HepG2 (cell line): ENCODE measurements at regions not wholly inside any gene's neighbourhood (a gene's known extent, or its start where the extent isn't known, plus 50 kb on each side); places are given as distances from the start of the nearest gene placed in this dataset.

Source experiments
- CTCF ChIP-seq: sonication (generic); formaldehyde crosslinking; IDR thresholded peaks from 2 replicates; pipeline ENCODE4 v1.5.0; 2020; ENCODE audit warnings: mild to moderate bottlenecking, missing genetic modification reagents, moderate library complexity
- GPBP1L1 ChIP-seq: sonication (generic); formaldehyde crosslinking; IDR thresholded peaks from 2 replicates; pipeline ENCODE4 v1.5.0; 2020; ENCODE audit warnings: mild to moderate bottlenecking, missing genetic modification reagents
- NFKBIZ ChIP-seq: IDR thresholded peaks from 2 replicates; pipeline ENCODE4 v1.6.1; 2018; ENCODE audit warnings: missing genetic modification reagents, missing compliant biosample characterization
- TFE3 ChIP-seq: IDR thresholded peaks from 2 replicates; pipeline ENCODE4 v1.6.1; 2016
- ZNF121 ChIP-seq: sonication (generic); formaldehyde crosslinking; IDR thresholded peaks from 2 replicates; pipeline ENCODE4 v1.5.0; 2020; ENCODE audit warnings: mild to moderate bottlenecking, missing genetic modification reagents

DNA sequence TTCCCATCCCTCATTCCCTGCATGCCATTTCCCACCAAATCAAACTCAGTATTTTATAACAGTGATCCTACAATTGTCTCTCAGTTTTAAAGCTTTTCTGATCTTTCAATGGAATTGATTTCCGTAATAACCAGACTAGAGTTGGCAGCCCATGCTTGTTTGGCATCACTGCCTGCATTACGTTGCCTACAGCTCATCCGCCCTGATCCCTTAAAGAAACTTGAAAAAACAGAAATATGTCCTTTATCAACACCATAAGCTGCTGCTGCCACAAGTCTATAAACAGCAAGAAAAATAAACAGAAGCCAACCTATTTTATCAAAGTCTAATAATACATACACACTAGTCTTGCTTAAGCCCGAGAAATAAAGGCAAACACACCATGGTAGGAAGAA is 331.0 kb downstream of the METTL4 start:
- TF ChIP-seq ZNF121 (CRISPR knock-in tag), result no peak
- TF ChIP-seq GPBP1L1 (CRISPR knock-in tag), result no peak
- no peak for TF ChIP-seq CTCF
- no peak for TF ChIP-seq NFKBIZ (CRISPR knock-in tag)
- TF ChIP-seq TFE3 (CRISPR knock-in tag), result no peak
